ENCODE measurements at regions not wholly inside any gene's neighbourhood (a gene's known extent, or its start where the extent isn't known, plus 50 kb on each side); places are given as distances from the start of the nearest gene placed in this dataset.
"Not testable (repeated sequence)": the region's sequence is repeated elsewhere in the genome, so short reads cannot be mapped to it uniquely, and the experiment has no call there.

GRCh38 chr16:87198328-87198832, 118.8 kb downstream of the C16orf95 start:
- DNase-seq = no peak

GRCh38 chr16:87198881-87199280, 118.3 kb downstream of the C16orf95 start:
- DNase-seq = no peak

GRCh38 chr16:87199379-87199778, 117.8 kb downstream of the C16orf95 start:
- no peak for DNase-seq

DNA sequence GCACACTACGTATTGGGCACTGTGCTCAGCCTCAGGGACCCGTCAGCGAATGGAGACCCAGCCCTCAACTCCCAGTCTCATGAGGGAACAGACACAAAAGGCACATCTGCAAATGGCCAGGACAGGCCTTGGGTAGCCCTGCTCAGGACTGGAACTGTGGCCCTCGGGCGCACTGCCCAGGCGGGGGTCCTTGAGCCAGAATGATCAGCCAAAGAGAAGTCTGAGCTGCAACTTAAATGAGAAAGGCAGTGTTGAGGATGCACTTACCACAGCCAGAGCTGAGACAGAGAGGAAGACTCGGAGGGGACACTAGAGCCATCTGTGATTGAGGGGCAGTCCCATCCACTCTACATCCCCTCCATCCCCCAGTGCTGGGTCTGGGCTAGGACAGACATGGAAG, 117.3 kb downstream of the C16orf95 start:
- DNase-seq = no peak

DNA sequence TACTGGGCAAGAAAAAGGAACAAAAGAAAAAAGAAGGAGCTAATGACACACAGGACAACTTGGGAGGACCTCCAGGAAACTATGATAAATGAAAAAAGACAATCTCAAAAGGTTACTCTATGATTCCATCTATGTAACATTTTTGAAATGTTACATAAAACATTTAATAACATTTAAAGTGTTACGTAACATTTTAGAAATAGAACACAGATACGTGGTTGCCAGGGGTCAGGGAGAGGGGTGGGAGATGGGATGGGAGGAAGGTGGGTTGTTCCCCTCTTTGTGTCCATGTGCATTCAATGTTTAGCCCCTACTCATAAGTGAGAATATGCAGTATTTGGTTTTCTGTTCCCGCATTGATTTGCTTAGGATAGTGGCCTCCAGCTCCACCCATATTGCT, 116.6 kb downstream of the C16orf95 start:
- DNase-seq = no peak

- DNase-seq = no peak
These were observed 116.1 kb downstream of the C16orf95 start for GRCh38 chr16:87201052-87201451.

DNA sequence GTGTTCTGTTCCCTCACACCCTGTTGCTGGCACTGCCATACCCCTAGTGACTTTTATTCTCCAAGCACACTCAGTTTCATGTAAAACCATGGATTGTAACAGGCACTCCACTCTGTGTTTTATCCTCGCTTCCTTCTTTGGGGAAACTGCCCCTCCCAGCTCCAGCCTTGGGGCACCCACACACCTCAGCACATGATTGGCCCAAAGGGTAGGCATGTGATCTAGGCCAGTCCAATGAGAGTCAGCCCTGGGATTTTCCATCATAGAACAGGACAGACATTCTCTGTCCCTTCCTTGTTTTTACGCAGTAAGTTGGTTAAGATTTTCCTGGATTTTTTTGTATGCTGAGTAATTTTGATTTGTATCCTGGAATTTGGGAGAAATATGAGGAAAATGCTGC, 115.4 kb downstream of the C16orf95 start:
- no peak for DNase-seq

DNA sequence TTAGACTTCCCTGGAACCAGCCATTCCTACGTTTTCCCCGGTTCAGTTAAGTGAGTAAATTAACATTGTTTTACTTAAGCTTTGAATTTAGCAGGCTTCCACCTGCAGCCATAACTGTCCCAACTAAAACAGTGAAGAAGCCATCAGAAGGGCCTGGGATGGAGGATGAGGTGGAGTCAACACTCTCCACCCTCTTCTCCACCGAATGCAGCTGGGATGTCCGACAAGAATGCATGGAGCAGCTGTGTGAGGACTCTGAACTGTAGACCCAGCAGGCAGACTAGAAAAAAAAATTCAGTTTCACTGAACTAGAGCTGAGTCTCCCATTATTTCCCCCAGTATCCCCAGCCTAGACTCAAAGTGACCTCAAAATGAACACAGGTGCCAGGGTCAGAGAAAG, 114.8 kb downstream of the C16orf95 start:
- no peak for DNase-seq

DNA sequence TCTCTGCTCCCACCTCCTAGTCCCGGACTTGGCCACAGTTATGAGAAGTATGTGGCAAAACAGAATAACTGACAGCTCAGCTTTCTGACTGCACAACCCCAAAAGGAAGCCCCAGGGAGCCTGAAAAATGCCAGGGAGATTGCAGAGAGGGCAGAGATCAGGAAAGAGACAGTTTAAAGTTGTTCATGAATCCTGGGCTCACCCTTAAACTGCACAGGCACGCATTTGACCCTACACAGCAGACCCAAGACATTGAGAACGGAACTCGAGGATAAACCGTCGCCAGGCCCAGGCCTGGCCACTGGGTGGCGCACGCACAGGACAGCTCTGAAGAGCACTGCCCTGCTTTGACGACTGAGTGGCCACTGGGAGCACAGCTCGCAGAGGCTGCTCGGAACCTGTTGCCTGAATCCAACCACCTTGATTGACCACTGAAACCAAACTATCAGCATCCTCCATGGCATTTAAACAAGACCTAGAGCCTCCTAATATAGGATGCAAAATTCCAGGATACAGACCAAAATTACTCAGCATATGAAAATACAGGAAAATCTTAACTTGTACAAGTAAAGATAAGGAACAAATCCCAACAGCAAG, 114.0 kb downstream of the C16orf95 start:
- DNase-seq = peak; percentile 49 to 72

DNA sequence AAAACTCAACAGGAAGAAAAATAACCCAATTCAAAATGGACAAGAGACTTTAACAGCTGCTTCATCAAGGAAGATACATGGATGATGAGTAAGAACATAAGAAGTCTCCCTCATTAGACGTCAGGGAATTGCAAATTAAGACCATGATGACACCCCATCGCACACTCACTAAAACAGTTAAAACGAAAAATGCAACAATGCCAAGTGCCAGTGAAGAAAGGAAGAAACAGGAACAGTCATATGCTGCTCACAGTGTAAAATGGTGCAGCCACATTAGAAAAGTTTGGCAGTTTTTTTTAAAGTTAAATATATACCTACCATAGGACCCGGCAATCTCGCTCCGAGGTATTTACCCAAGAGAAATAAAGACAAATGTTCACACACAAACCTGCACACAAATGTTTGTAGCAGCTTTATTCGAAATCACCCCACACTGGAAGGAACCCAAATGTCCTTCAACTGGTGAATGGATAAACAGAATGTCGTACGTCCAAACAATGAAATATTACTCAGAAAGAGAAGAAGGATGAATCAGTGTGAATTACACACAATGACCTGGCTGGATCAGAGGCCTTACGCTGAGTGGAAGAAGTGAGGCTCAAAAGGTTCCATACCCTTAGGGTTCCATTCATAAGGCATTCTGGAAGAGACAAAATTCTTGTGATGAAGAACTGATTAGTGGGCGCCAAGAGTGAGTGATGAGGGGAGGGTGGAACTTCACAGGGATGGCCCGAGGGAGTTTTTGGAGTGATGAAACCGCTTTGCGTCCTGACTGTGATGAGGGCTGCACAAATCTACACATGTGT, 110.3 kb downstream of the C16orf95 start:
- no peak for DNase-seq

- DNase-seq = no peak
These were observed 109.7 kb downstream of the C16orf95 start for GRCh38 chr16:87207509-87207908.

- DNase-seq = no peak
These were observed 109.2 kb downstream of the C16orf95 start for GRCh38 chr16:87207965-87208364.

DNA sequence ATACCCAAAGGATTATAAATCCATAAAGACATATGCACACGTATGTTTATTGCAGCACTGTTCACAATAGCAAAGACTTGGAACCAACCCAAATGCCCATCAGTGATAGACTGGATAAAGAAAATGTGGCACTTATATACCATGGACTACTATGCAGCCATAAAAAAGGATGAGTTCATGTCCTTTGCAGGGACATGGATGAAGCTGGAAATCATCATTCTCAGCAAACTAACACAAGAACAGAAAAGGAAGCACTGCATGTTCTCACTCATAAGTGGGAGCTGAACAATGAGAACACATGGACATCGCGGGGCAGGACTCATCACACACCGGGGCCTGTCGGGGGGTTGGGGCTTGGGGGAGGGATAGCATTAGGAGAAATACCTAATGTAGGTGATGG, 108.2 kb downstream of the C16orf95 start:
- DNase-seq = not testable (repeated sequence)

DNA sequence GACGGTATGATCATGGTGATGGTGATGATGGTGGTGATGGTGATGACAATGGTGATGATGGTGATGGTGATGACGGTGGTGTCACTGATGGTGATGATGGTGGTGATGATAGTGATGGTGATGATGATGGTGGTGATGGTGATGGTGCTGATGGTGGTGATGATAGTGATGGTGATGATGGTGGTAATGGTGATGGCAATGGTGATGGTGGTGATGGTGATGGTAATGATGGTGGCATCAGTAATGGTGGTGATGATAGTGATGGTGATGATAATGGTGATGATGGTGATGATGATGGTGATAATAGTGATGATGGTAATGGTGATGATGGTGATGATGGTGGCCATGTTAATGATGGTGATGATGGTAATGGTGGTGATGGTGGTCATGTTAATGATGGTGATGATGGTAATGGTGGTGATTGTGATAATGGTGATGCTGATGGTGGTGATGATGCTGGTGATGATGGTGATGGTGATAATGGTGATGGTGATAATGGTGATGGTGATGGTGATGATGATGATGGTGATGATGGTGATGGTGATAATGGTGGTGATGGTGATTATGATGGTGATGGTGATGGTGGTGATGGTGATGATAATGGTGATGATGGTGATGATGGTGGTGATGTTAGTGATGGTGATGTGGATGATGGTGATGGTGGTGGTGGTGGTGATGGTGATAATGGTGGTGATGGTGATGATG, 107.2 kb downstream of the C16orf95 start:
- no peak for DNase-seq

DNA sequence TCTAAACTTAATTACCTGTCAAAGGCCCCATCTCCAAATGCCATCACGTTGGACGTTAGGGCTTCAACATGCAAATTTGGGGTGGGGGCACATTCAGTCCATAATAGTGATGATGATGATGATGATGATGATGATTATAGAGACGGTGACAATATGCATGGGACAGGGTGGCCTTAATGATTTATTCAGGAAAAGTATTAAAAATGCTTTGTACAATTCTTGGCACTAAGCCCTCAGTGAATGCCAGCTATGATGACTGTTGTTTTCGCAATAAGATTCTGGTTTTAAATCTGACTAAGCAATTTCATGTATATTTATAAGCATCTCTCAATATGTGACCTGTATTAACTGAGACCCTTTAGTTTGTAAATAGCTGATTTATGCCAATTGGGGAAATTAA, 106.3 kb downstream of the C16orf95 start:
- no peak for DNase-seq

GRCh38 chr16:87212026-87212425, 105.2 kb downstream of the C16orf95 start:
- no peak for DNase-seq

- no peak for DNase-seq
These were observed 103.7 kb downstream of the C16orf95 start for GRCh38 chr16:87213536-87213935.

DNA sequence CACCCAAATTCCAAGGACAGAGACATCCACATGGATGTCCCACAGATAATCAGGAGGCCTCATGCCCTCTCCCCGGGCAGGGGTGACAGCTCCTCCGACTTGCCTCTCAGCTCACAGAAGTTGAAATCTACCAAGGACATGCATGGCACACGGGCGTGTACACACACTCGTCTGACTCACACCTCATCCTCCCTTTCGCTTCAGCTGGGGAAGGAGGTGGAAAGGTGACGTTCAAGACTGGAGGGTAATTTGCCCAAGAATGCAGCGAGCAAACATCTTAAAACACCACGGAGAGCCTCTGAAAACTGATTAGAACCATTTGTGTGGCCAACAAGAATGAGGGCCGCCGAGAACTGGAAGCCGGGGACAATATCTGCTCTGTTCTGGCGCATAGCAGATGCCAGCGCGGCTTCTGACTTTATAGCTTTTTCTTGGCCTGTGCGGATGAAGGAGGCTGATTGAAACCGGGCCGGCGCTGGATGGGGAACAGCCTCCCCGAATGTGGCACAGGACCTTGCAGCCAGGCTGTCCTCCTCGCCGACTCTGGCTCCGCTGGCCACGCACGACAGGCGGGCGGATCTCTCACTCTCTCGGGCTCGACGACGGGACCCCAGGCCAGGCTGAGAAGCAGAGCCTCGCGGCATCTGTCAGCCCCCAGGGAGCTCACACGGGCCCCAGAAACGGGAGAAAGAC, 100.9 kb downstream of the C16orf95 start:
- DNase-seq = no peak

DNA sequence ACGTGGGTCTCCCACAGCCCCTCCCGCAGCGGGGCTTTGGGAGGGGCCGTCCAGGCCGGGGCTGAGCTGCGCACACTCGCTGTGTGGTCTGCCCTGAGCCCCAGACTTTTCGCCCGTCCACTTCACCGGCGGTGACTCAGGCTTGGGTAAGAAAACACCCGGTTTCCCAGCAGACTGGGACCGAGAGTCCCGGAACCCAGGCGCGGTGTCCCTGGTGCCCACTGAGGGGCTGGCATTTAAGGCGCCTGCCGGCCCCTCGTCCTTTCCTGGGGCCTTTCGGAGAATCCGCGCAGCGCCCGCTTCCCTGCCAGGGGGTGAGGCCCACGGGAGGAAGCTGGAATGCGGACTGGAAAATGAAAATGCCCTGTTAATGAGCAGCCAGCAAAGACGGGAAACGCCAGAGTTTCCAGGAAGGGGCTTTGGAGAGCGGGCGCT, 100.3 kb downstream of the C16orf95 start:
- DNase-seq = no peak

GRCh38 chr16:87217802-87218201, 99.4 kb downstream of the C16orf95 start:
- not testable (repeated sequence) for DNase-seq

- DNase-seq = no peak
These were observed 98.7 kb downstream of the C16orf95 start for GRCh38 chr16:87218281-87219055.

DNA sequence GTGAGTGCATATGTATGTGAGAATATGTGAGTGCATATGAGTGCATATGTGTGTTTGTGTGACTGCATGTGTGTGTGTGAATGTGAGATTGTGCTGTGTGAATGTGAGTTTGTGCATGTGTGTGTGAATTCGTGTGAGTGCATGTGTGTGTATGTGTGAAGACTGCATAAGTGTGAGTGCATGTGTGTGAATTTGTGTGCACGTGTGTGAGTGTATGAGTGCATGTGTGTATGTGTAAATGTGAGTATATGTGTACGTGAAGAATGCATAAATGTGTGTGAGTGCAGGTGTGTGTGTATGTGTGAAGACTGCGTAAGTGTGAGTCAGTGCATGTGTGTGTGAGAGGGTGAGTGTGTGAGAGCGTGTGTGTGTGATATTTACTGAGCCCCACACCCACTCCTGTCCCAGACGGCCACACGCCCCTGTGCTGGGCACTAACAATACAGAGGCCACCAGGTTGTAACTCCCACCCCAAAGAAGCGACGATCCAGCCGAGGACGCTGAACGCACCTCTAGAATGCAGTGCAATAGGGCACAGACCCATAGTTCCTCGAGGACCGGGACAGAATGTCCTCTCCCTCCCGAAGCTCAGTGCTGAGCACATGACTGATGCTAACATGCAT, 97.8 kb downstream of the C16orf95 start:
- no peak for DNase-seq
